Smooth muscle cell (in vitro differentiated cells): ENCODE measurements at regions not wholly inside any gene's neighbourhood (a gene's known extent, or its start where the extent isn't known, plus 50 kb on each side); places are given as distances from the start of the nearest gene placed in this dataset.

ENCODE experiments used
- DNase-seq: peaks from one replicate; lab custom pipeline; 2025; ENCODE audit not compliant: unreplicated experiment; lab: John Stamatoyannopoulos, UW
- H2AFZ ChIP-seq: fragments of 200-600 bp; sonication (generic); 2 replicates; pipeline ENCODE4 v1.6.0; 2016; ENCODE audit warnings: antibody characterized with exemption, low read depth, mild to moderate bottlenecking
- H3F3A ChIP-seq: fragments of 200-600 bp; sonication (generic); 2 replicates; pipeline ENCODE4 v1.6.0; 2017; ENCODE audit warnings: antibody characterized with exemption, low read depth
- H3K27ac ChIP-seq: fragments of 200-600 bp; sonication (generic); 2 replicates; pipeline ENCODE4 v1.5.1; 2016; ENCODE audit warnings: low read depth, mild to moderate bottlenecking
- H3K27me3 ChIP-seq: fragments of 200-600 bp; sonication (generic); 2 replicates; pipeline ENCODE4 v1.6.1; 2016; ENCODE audit warnings: low read depth, mild to moderate bottlenecking
- H3K36me3 ChIP-seq: fragments of 200-600 bp; sonication (generic); 2 replicates; pipeline ENCODE4 v1.5.1; 2016; ENCODE audit warnings: low read depth
- H3K4me1 ChIP-seq: fragments of 200-600 bp; sonication (generic); 2 replicates; pipeline ENCODE4 v1.5.1; 2016; ENCODE audit warnings: low read depth
- H3K4me2 ChIP-seq: fragments of 200-600 bp; sonication (generic); 2 replicates; pipeline ENCODE4 v1.6.0; 2016; ENCODE audit warnings: mild to moderate bottlenecking
- H3K4me3 ChIP-seq: fragments of 200-600 bp; sonication (generic); 2 replicates; pipeline ENCODE4 v1.5.1; 2016; ENCODE audit warnings: mild to moderate bottlenecking
- H3K79me2 ChIP-seq: fragments of 200-600 bp; sonication (generic); 2 replicates; pipeline ENCODE4 v1.6.0; 2016; ENCODE audit warnings: low read depth, mild to moderate bottlenecking
- H3K9ac ChIP-seq: fragments of 200-600 bp; sonication (generic); 2 replicates; pipeline ENCODE4 v1.6.0; 2016; ENCODE audit warnings: low read depth
- H3K9me3 ChIP-seq: fragments of 200-600 bp; sonication (generic); replicated peaks from 2 replicates; pipeline ENCODE4 v1.5.1; 2016; ENCODE audit warnings: low read depth
- H4K20me1 ChIP-seq: fragments of 200-600 bp; sonication (generic); 2 replicates; pipeline ENCODE4 v1.6.0; 2016; ENCODE audit warnings: low read depth
- CTCF ChIP-seq: fragments of 200-600 bp; sonication (generic); IDR thresholded peaks from 2 replicates; pipeline ENCODE4 v1.5.1; 2017; ENCODE audit warnings: borderline replicate concordance, mild to moderate bottlenecking, antibody characterized with exemption; ENCODE audit not compliant: insufficient read depth, poor library complexity, severe bottlenecking
- WGBS: methylation state at CpG from one replicate; pipeline ENCODE4 v1.1.7; 2016; ENCODE audit warnings: low lambda C conversion rate; 5-methylcytosine and 5-hydroxymethylcytosine counted together

- Histone ChIP-seq H3F3A (no peaks in the 10 kb centered on the region), H2AFZ (no peak overlapping the region), H3K27me3 (no peaks in the 10 kb centered on the region), H3K9ac (no peak overlapping the region), H3K4me1 (no peaks in the 10 kb centered on the region), H3K36me3 (no peaks in the 10 kb centered on the region), H3K4me2 (no peak overlapping the region), H3K4me3 (no peak overlapping the region), H3K79me2 (no peaks in the 10 kb centered on the region), H3K9me3 (no peaks in the 10 kb centered on the region), H4K20me1 (no peaks in the 10 kb centered on the region), H3K27ac (no peak overlapping the region)
- no peak for DNase-seq
- TF ChIP-seq CTCF, result no peak
- 82% methylated on average over 7 of the region's 7 CpGs for WGBS
Measured at GRCh38 chrX:104329731-104330130, 75.0 kb upstream of the ESX1 start.

- H3K4me2 ChIP-seq, result no peak overlapping the region
- no peak overlapping the region for H3K9ac ChIP-seq
- H3F3A ChIP-seq, result no peaks in the 10 kb centered on the region
- no peak for TF ChIP-seq CTCF
- H3K9me3 ChIP-seq, result no peaks in the 10 kb centered on the region
- H3K27ac ChIP-seq, result no peak overlapping the region
- 54% methylated on average over 3 of the region's 3 CpGs for WGBS
- no peak overlapping the region for H2AFZ ChIP-seq
- H3K4me1 ChIP-seq, result no peaks in the 10 kb centered on the region
- H3K36me3 ChIP-seq, result no peaks in the 10 kb centered on the region
- no peaks in the 10 kb centered on the region for H3K27me3 ChIP-seq
- H3K79me2 ChIP-seq, result no peaks in the 10 kb centered on the region
- H3K4me3 ChIP-seq, result no peak overlapping the region
- no peak for DNase-seq
- H4K20me1 ChIP-seq, result no peaks in the 10 kb centered on the region
Measured at GRCh38 chrX:104325213-104325585, 70.5 kb upstream of the ESX1 start.

- H3F3A ChIP-seq, result no peaks in the 10 kb centered on the region
- no peaks in the 10 kb centered on the region for H3K36me3 ChIP-seq
- no peak for TF ChIP-seq CTCF
- WGBS, result 66% methylated on average over 6 of the region's 6 CpGs
- H3K27me3 ChIP-seq, result no peaks in the 10 kb centered on the region
- no peak overlapping the region for H3K4me3 ChIP-seq
- no peak overlapping the region for H3K27ac ChIP-seq
- no peaks in the 10 kb centered on the region for H3K9me3 ChIP-seq
- H4K20me1 ChIP-seq, result no peaks in the 10 kb centered on the region
- DNase-seq, result no peak
- no peak overlapping the region for H2AFZ ChIP-seq
- no peak overlapping the region for H3K9ac ChIP-seq
- H3K4me2 ChIP-seq, result no peak overlapping the region
- H3K79me2 ChIP-seq, result no peaks in the 10 kb centered on the region
- no peaks in the 10 kb centered on the region for H3K4me1 ChIP-seq
Measured at GRCh38 chrX:104324461-104325212, 69.9 kb upstream of the ESX1 start.

GRCh38 chrX:104319346-104319745 is 64.6 kb upstream of the ESX1 start:
- no peak overlapping the region for H3K27ac ChIP-seq
- no peaks in the 10 kb centered on the region for H3K4me1 ChIP-seq
- no peaks in the 10 kb centered on the region for H3K36me3 ChIP-seq
- WGBS, result 84% methylated on average over 5 of the region's 5 CpGs
- H3K4me3 ChIP-seq, result no peak overlapping the region
- H3K79me2 ChIP-seq, result no peaks in the 10 kb centered on the region
- H3F3A ChIP-seq, result no peaks in the 10 kb centered on the region
- no peaks in the 10 kb centered on the region for H3K27me3 ChIP-seq
- TF ChIP-seq CTCF, result no peak
- no peak for DNase-seq
- no peak overlapping the region for H2AFZ ChIP-seq
- no peaks in the 10 kb centered on the region for H3K9me3 ChIP-seq
- no peaks in the 10 kb centered on the region for H4K20me1 ChIP-seq
- H3K4me2 ChIP-seq, result no peak overlapping the region
- no peak overlapping the region for H3K9ac ChIP-seq
